DND-41 (cell line): ENCODE measurements at regions not wholly inside any gene's neighbourhood (a gene's known extent, or its start where the extent isn't known, plus 50 kb on each side); places are given as distances from the start of the nearest gene placed in this dataset.

Source experiments
- ATAC-seq: fragments of 200-7000 bp; cut with Tn5 transposase; 3 replicates; pipeline ENCODE4 v1.9.1; 2021; ENCODE audit warnings: low read depth; ENCODE audit not compliant: insufficient read depth
- DNase-seq: peaks from one replicate; pipeline ENCODE4 v3.0.0-alpha.2; 2020
- H2AFZ ChIP-seq: 2 replicates; pipeline ENCODE4 v1.6.0; 2012; ENCODE audit warnings: low read depth, low read length
- H3K27ac ChIP-seq: 2 replicates; pipeline ENCODE4 v1.5.1; 2012; ENCODE audit warnings: low read length, inconsistent platforms
- H3K27me3 ChIP-seq: fragments of 200-600 bp; sonication (generic); 2 replicates; pipeline ENCODE4 v1.6.0; 2012; ENCODE audit warnings: low read length, mild to moderate bottlenecking, inconsistent platforms; ENCODE audit not compliant: insufficient read depth, poor library complexity
- H3K36me3 ChIP-seq: 2 replicates; pipeline ENCODE4 v1.5.1; 2012; ENCODE audit warnings: low read length, inconsistent platforms; ENCODE audit not compliant: insufficient read depth
- H3K4me1 ChIP-seq: 2 replicates; pipeline ENCODE4 v1.5.1; 2012; ENCODE audit warnings: mild to moderate bottlenecking, low read length; ENCODE audit not compliant: insufficient read depth
- H3K4me2 ChIP-seq: 2 replicates; pipeline ENCODE4 v1.6.0; 2012; ENCODE audit warnings: mild to moderate bottlenecking, moderate library complexity, low read length, inconsistent platforms; ENCODE audit not compliant: insufficient read depth
- H3K4me3 ChIP-seq, 2 experiments: fragments of 200-600 bp in 1 of 2; shearing (Covaris generic) in 1 of 2; 2 replicates each; pipeline ENCODE4 v1.5.1; 2012 to 2016; ENCODE audit warnings: inconsistent platforms in 2 of 2, low read length in 2 of 2, mild to moderate bottlenecking in 2 of 2, low read depth in 1 of 2, moderate library complexity in 1 of 2
- H3K79me2 ChIP-seq: 2 replicates; pipeline ENCODE4 v1.6.0; 2012; ENCODE audit warnings: low read length, inconsistent platforms; ENCODE audit not compliant: insufficient read depth
- H3K9ac ChIP-seq: 2 replicates; pipeline ENCODE4 v1.6.0; 2012; ENCODE audit warnings: low read depth, mild to moderate bottlenecking, inconsistent platforms, low read length, moderate library complexity
- H3K9me3 ChIP-seq: 2 replicates; pipeline ENCODE4 v1.5.1; 2012; ENCODE audit warnings: low read length, moderate library complexity, mild to moderate bottlenecking, inconsistent platforms; ENCODE audit not compliant: insufficient read depth, severe bottlenecking
- H4K20me1 ChIP-seq: 2 replicates; pipeline ENCODE4 v1.6.0; 2012; ENCODE audit warnings: low read length; ENCODE audit not compliant: insufficient read depth
- EZH2 ChIP-seq: IDR thresholded peaks from 3 replicates; pipeline ENCODE4 v1.6.1; 2012; ENCODE audit warnings: borderline replicate concordance, low read depth, mild to moderate bottlenecking, moderate library complexity, low read length, inconsistent platforms; ENCODE audit not compliant: severe bottlenecking
- TF ChIP-seq, protein P1 (sequence below): IDR thresholded peaks from 2 replicates; pipeline ENCODE4 v1.5.1; 2012; ENCODE audit warnings: borderline replicate concordance, low read length, moderate library complexity, mild to moderate bottlenecking; ENCODE audit not compliant: poor library complexity, severe bottlenecking; ENCODE audit errors: extremely low read depth

GRCh38 chr7:148492157-148492860, 98.3 kb upstream of the C7orf33 start:
- H3K79me2 ChIP-seq: no peaks in the 10 kb centered on the region
- ATAC-seq (no peak), DNase-seq (no peak)
- H3K4me3 ChIP-seq: no peak overlapping the region
- peaks cover 8% of the 10 kb centered on the region for H3K27me3 ChIP-seq
- no peaks in the 10 kb centered on the region for H3K36me3 ChIP-seq
- H3K9ac ChIP-seq: no peak overlapping the region
- H3K27ac ChIP-seq: no peak overlapping the region
- H2AFZ ChIP-seq: no peak overlapping the region
- no peaks in the 10 kb centered on the region for H3K4me1 ChIP-seq
- no peak overlapping the region for H3K4me2 ChIP-seq
- peaks cover 2% of the 10 kb centered on the region for H3K9me3 ChIP-seq
- H4K20me1 ChIP-seq: no peaks in the 10 kb centered on the region
- no peak for TF ChIP-seq EZH2
- TF ChIP-seq, protein P1, sequence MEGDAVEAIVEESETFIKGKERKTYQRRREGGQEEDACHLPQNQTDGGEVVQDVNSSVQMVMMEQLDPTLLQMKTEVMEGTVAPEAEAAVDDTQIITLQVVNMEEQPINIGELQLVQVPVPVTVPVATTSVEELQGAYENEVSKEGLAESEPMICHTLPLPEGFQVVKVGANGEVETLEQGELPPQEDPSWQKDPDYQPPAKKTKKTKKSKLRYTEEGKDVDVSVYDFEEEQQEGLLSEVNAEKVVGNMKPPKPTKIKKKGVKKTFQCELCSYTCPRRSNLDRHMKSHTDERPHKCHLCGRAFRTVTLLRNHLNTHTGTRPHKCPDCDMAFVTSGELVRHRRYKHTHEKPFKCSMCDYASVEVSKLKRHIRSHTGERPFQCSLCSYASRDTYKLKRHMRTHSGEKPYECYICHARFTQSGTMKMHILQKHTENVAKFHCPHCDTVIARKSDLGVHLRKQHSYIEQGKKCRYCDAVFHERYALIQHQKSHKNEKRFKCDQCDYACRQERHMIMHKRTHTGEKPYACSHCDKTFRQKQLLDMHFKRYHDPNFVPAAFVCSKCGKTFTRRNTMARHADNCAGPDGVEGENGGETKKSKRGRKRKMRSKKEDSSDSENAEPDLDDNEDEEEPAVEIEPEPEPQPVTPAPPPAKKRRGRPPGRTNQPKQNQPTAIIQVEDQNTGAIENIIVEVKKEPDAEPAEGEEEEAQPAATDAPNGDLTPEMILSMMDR: no peak

DNA sequence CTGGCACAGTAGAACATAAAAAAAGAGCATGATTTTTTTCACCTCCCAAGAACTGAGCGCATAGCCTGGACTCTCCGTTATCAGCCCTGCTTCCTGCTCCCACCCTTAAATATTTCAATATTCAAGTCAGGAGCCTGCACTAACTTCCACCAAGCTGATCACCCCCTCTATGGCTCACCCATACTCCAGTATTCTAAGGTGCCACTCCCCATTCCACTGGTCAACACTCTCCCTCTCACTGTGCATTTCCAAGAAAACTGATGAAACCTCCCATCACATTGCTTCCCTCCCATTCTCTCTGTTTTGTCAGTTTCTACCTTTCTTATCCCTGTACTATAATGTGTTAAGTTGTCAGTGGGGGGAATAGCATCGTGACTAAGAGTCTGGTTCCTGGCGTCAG, 95.0 kb upstream of the C7orf33 start:
- ATAC-seq: no peak

DNA sequence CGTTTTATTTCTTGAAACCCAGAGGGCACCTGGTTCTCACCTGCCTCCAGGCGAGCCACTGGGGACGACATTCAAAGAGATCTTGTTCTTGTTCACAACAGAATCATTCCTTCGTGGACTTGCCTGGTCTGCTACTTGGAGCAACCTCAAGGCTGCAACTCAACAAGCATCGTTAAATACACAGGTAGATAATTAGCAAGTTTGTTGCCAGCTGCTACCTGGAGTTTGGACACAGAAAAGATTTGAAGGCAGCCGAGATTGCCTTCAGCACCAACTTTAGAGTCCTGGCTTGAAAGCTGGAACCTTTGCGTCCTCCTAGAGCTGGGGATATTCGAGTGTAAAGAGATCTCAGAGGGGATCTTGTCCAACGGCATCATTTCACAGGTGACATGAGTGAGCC, 89.6 kb upstream of the C7orf33 start:
- H3K9me3 ChIP-seq: no peaks in the 10 kb centered on the region
- no peak for DNase-seq
- H3K4me1 ChIP-seq: no peaks in the 10 kb centered on the region
- no peak overlapping the region for H2AFZ ChIP-seq
- H4K20me1 ChIP-seq: no peaks in the 10 kb centered on the region
- H3K36me3 ChIP-seq: no peaks in the 10 kb centered on the region
- H3K4me3 ChIP-seq: no peak overlapping the region
- H3K27me3 ChIP-seq: peaks cover 16% of the 10 kb centered on the region
- H3K27ac ChIP-seq: no peak overlapping the region
- no peak overlapping the region for H3K4me2 ChIP-seq
- no peak for ATAC-seq
- no peak for TF ChIP-seq EZH2
- TF ChIP-seq, protein P1: no peak
- no peak overlapping the region for H3K9ac ChIP-seq
- no peaks in the 10 kb centered on the region for H3K79me2 ChIP-seq

More for the DNA sequence above, 95.0 kb upstream of the C7orf33 start:
- H3K27ac ChIP-seq: no peak overlapping the region
- DNase-seq: no peak
- no peaks in the 10 kb centered on the region for H3K79me2 ChIP-seq
- no peak overlapping the region for H2AFZ ChIP-seq
- H4K20me1 ChIP-seq: no peaks in the 10 kb centered on the region
- no peak for TF ChIP-seq EZH2
- TF ChIP-seq, protein P1: no peak
- no peaks in the 10 kb centered on the region for H3K36me3 ChIP-seq
- peaks cover 2% of the 10 kb centered on the region for H3K9me3 ChIP-seq
- no peak overlapping the region for H3K4me2 ChIP-seq
- peaks cover 16% of the 10 kb centered on the region for H3K27me3 ChIP-seq
- H3K4me3 ChIP-seq: no peak overlapping the region
- H3K4me1 ChIP-seq: no peaks in the 10 kb centered on the region
- no peak overlapping the region for H3K9ac ChIP-seq
